ENCODE measurements at regions not wholly inside any gene's neighbourhood (a gene's known extent, or its start where the extent isn't known, plus 50 kb on each side); places are given as distances from the start of the nearest gene placed in this dataset.

DNA sequence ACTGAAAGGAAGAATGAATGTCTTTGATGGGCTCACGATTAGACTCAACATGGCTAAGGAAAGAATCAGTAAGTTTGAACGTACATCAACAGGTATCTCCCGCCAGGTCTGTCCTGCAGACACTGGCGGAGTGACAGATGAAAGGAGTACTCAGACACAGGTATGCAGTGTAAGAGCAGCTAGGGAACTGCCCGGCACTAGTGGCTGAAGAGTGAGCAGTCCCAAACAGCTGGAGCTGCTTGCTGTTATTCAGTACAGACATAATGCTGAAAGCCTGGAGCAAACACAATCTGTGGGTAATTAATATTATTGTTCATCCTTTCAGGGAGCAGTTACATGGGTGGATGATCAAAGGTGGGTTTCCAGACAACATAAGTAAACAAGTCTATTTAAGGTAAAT is 835.5 kb downstream of the TLE4 start (continued):
- TF ChIP-seq ZBTB11 (CRISPR knock-in tag; IDR thresholded peaks at IDR 0.05) (no peak), RBM39 (optimal IDR thresholded peaks at IDR 0.05; ENCODE audit: low read depth, low read length) (no peak)

GRCh38 chr9:80401243-80401642 is 829.5 kb downstream of the TLE4 start:
- no peak for ATAC-seq
- H3K79me2 ChIP-seq (ENCODE audit: control insufficient read depth, insufficient read depth, low read length) = no peaks in the 10 kb centered on the region
- H3K9me3 ChIP-seq (replicated peaks; ENCODE audit: control insufficient read depth, insufficient read depth, low read depth, low read length) = no peaks in the 10 kb centered on the region
- in situ Hi-C loops (cut with MboI) (no loop called here), intact Hi-C loops (cut with micrococcal nuclease) (no loop called here)
- no peak for DNase-seq (ENCODE audit: extremely low read depth in 1 of 4, low spot score in 3 of 4)
- no peak overlapping the region for H3K4me3 ChIP-seq
- no peak overlapping the region for H3K4me2 ChIP-seq (ENCODE audit: insufficient read depth, low read length)
- no peak overlapping the region for H2AFZ ChIP-seq (ENCODE audit: low read depth, low read length)
- no peaks in the 10 kb centered on the region for H3K9me1 ChIP-seq (ENCODE audit: control insufficient read depth, insufficient read depth, low read length)
- no peak for FAIRE-seq
- CTCF ChIA-PET (ENCODE audit: low intra/inter-chr PET ratio) = no interaction called here
- no peaks in the 10 kb centered on the region for H4K20me1 ChIP-seq (replicated peaks; ENCODE audit: control insufficient read depth, insufficient read depth, low read length)
- no peaks in the 10 kb centered on the region for H3K4me1 ChIP-seq (replicated peaks in 1 of 2; ENCODE audit: control insufficient read depth in 2 of 2, insufficient read depth in 2 of 2, low read length in 2 of 2)
- H3K27ac ChIP-seq (ENCODE audit: extremely low read depth, low read depth, low read length) = no peak overlapping the region
- 0% methylated on average over 2 of the region's 4 CpGs for WGBS (ENCODE audit: insufficient coverage, low coverage, missing lambda C conversion rate)
- BruUV-seq (replicated peaks) = no TSS peak
- POLR2A ChIA-PET = no interaction called here
- H3K36me3 ChIP-seq (ENCODE audit: control insufficient read depth, insufficient read depth, low read length) = no peaks in the 10 kb centered on the region
- H3K9ac ChIP-seq (ENCODE audit: insufficient read depth in 1 of 2, low read depth in 2 of 2, low read length in 2 of 2) = no peak overlapping the region
- no peaks in the 10 kb centered on the region for H3K27me3 ChIP-seq (ENCODE audit: control insufficient read depth in 2 of 2, insufficient read depth in 2 of 2, low read length in 2 of 2)
- TF ChIP-seq TEAD1 (CRISPR knock-in tag; IDR thresholded peaks at IDR 0.05) (no peak), NR2F6 (CRISPR knock-in tag; IDR thresholded peaks at IDR 0.05) (no peak), SMAD3 (CRISPR knock-in tag; conservative IDR thresholded peaks at IDR 0.05) (no peak), ZFP36 (IDR thresholded peaks at IDR 0.05; ENCODE audit: low read depth, low read length, partially characterized antibody) (no peak), ZNF551 (CRISPR knock-in tag; IDR thresholded peaks at IDR 0.05) (no peak), BCL6 (CRISPR knock-in tag; IDR thresholded peaks at IDR 0.05) (no peak), FOS (IDR thresholded peaks at IDR 0.05; ENCODE audit: extremely low read depth, insufficient read length) (no peak), ZNF408 (CRISPR knock-in tag; IDR thresholded peaks at IDR 0.05; ENCODE audit: low read depth) (no peak), FOXA1 (IDR thresholded peaks at IDR 0.05; ENCODE audit: borderline replicate concordance) (no peak), TBL1XR1 (IDR thresholded peaks at IDR 0.05; ENCODE audit: low read length in 2 of 2) (no peak), NFIX (CRISPR knock-in tag; IDR thresholded peaks at IDR 0.05; ENCODE audit: low read depth) (no peak), MECOM (CRISPR knock-in tag; IDR thresholded peaks at IDR 0.05) (no peak), ZNF668 (CRISPR knock-in tag; IDR thresholded peaks at IDR 0.05) (no peak)
- TF ChIP-seq, protein P1, sequence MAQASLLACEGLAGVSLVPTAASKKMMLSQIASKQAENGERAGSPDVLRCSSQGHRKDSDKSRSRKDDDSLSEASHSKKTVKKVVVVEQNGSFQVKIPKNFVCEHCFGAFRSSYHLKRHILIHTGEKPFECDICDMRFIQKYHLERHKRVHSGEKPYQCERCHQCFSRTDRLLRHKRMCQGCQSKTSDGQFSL (CRISPR knock-in tag; IDR thresholded peaks at IDR 0.05) = no peak
- TF ChIP-seq, protein P1 (tag; IDR thresholded peaks at IDR 0.05) = no peak
- TF ChIP-seq, protein P2, sequence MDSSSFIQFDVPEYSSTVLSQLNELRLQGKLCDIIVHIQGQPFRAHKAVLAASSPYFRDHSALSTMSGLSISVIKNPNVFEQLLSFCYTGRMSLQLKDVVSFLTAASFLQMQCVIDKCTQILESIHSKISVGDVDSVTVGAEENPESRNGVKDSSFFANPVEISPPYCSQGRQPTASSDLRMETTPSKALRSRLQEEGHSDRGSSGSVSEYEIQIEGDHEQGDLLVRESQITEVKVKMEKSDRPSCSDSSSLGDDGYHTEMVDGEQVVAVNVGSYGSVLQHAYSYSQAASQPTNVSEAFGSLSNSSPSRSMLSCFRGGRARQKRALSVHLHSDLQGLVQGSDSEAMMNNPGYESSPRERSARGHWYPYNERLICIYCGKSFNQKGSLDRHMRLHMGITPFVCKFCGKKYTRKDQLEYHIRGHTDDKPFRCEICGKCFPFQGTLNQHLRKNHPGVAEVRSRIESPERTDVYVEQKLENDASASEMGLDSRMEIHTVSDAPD (CRISPR knock-in tag; IDR thresholded peaks at IDR 0.05) = no peak
